CD4-positive, alpha-beta T cell treated with Interleukin-1 beta for 1 hour (primary cell): ENCODE measurements at regions not wholly inside any gene's neighbourhood (a gene's known extent, or its start where the extent isn't known, plus 50 kb on each side); places are given as distances from the start of the nearest gene placed in this dataset.

Experiments
- DNase-seq, 2 donors: peaks; one replicate each; pipeline ENCODE4 v3.0.0-alpha.2; 2020 to 2022

DNA sequence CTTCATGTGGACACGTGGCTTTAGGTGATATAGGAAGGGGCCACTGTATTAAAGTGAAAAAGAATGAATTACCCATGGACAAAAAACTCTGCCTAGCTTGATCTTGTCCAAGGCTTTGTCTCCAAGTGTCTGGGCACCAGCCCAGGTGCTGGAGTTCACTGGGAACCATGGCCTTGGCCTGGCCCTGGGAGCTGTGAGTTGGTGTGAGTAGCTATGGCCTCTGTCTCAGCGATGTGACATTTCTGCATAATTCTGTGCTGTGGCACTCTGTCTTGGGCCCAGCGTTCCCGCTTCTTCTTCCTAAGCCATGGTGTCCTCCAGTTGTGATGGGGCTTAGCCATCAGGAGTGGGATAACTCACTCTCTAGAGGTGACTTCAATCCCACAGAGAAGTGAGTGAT lies 119.0 kb upstream of the PPP2R2D start:
- no peak for DNase-seq

DNA sequence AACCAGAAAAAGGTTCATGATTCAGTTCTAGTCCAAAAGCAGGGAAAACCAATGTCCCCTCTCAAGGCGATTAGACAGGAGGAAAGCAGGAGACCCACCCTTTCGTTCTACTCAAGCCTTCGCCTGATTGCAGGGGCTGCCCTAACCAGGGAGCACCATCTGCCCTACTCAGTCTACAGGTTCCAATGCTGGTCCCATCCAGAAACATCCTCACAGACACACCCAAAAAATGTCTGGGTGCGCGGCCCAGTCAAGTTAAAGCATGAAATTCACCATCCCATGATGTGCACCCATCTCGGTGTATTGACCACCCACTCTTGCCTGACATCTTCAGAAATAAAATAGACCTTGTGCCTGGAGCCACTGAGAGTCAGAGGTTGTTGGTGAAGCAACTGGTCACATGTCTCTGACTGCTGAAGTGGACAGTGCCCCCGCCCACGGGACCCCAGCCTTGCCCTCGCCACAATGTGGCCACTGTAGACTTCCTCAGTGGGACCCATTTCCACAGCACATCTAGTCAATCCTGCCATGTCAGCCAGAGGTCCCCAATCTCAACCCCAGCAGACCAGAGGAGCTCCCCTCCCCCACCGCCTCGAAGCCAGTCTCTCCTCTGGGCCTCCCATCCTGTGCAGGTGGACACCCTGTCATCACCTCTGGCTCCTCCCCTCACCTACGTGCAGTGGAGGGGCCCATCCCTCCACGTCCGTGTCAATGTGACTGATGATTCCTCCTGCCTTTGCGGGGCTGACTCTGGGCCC lies 116.3 kb upstream of the PPP2R2D start:
- DNase-seq: no peak

DNA sequence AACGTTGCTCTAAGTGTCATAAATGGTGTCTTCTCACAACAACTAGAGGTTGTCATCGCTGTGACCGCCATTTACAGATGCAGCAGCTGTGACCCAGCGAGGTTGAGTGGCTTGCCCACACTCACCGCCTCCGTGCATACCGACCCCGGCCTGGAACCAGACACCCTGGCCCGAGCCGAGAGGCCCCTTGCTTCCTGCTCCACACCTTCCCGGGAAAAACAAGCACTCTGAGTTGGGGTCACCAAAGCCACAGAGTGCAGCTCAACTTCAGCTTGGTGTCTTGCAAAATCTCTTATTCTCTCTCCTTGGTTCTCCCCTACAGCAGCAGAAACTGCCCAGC lies 115.7 kb upstream of the PPP2R2D start:
- DNase-seq: no peak

DNA sequence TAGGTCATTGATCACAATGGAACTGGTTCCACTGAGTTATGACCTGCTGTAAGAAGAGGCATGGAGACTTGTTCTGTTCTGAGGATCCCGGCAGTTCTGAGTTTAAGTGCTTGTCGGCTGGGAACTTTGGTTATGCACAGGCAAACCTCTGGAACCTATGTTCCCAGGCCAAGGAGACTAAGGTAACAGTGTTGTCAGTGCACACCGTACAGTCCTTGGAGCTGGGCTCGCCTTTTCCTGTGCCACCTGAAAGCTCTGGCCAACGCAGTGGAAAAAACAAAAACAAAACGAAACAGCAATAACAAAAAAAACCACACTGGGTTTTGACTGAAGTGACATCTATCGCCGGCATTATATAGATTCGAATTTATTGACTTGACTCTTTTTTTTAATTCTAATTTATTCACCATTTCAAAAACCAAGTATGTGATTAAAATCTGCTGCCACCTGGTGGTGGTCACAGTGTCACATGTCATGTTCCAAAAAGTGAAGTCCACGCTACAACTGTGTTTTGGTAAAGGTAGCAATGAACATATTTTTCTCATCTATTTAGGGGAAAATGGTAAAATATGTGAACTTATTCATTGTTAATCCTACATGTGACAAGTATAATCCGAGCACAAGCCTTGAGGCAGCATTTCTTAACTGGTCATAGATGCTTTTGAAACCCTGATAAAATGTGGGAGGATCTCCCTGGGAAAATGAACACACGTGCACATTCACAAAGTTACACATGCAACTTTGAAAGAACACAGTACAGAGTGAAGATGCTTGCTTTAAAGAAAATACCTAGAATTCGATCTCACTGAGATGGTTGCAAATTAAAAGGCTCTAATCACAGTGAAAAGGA lies 113.8 kb upstream of the PPP2R2D start:
- DNase-seq: peak in 1 of 2 donors; percentile 19

DNA sequence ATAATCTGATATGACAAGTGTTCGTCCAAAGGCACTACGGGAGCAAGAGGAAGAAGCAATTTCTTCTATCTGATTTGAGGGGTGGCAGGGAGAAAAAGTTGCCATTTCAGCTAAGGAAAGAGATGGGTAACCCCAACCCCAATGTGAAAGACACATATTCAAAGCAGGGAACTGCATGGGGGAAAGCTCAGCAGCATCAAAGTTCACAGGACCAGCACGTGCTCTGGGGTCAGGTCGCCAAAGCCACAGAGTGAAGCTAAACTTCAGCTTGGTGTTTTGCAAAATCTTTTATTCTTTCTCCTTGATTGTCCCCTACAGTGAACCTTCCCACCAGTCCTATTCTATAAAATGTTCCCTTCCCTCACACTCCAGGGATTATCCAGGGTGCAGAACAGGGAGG lies 112.8 kb upstream of the PPP2R2D start:
- DNase-seq: no peak

- no peak for DNase-seq
These were observed 112.4 kb upstream of the PPP2R2D start for GRCh38 chr10:131788386-131788785.

DNA sequence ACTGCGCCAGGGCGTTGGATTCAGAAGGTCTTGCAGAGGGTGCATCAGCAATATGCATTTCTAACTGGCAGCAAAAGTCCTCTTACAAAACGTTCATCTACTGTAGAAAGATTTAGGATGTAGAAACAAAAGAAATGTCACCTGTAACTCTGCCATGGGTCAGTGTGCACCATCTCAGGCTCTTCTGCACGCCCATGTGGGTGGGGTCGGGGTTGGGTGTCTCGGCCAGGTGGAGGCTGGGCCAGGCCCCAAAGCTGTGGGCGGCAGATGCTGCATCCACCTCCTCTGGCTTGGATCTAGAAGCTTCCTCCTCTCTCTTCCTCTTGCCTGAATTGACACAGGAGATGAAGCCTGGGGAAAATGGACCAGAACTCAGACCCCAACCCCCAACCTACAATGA lies 111.3 kb upstream of the PPP2R2D start:
- DNase-seq: no peak

GRCh38 chr10:131790021-131790420 lies 110.8 kb upstream of the PPP2R2D start:
- no peak for DNase-seq

- no peak for DNase-seq
These were observed 108.7 kb upstream of the PPP2R2D start for GRCh38 chr10:131792011-131792651.

- no peak for DNase-seq
These were observed 108.0 kb upstream of the PPP2R2D start for GRCh38 chr10:131792809-131793208.

DNA sequence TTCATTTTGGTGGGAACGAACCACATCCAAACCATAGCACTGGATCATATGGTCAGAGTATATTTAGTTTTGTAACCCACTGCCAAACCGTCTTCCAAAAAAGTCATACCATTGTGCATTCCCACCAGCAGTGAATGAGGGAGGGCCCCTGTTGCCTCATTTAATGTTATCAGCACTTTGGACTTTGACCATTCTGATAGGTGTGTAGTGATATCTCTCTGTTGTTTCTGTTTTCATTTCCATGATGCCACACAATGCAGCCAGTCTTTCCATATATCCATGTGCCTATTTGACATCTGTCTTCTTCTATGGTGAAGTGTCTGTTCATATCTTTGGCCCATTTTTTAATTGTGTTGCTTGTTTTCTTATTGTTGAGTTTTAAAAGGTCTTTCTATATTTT lies 105.0 kb upstream of the PPP2R2D start:
- no peak for DNase-seq

DNA sequence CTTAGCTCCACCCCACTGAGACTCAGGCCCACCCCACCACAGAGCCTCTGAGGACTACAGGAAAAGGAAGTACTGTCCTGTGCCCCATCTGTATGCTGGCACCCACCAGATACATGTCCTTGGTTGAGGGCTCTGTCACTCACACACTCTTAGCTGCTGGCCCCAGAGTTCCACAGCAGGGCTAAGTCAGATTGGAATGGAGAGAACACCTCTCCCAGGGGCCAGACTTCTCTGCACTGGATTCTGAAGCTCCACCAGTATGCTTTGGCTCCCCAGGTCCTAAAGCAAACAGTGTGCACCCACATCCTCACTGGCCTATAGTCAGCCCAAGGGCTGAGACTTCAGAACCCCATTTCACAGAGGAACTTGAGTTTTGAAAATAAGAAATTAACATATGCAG lies 103.2 kb upstream of the PPP2R2D start:
- DNase-seq: no peak

DNA sequence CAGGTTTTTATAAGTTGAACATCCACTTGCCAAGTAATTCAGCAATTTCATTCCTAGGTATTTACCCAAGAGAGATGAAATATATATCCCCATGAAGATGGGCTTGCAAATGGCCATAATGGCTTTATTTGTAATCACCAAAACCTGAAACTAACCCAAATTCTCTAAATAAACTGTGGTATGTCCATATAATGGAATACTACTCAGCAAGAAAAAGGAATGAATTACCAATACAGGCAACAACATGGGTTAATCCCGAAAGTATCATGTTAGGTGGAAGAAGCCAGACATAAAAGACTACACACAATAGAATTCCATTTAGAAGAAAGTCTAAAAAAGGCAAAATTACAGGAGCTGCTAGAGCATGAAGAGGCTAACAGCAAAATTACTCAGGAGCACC lies 101.4 kb upstream of the PPP2R2D start:
- no peak for DNase-seq

DNA sequence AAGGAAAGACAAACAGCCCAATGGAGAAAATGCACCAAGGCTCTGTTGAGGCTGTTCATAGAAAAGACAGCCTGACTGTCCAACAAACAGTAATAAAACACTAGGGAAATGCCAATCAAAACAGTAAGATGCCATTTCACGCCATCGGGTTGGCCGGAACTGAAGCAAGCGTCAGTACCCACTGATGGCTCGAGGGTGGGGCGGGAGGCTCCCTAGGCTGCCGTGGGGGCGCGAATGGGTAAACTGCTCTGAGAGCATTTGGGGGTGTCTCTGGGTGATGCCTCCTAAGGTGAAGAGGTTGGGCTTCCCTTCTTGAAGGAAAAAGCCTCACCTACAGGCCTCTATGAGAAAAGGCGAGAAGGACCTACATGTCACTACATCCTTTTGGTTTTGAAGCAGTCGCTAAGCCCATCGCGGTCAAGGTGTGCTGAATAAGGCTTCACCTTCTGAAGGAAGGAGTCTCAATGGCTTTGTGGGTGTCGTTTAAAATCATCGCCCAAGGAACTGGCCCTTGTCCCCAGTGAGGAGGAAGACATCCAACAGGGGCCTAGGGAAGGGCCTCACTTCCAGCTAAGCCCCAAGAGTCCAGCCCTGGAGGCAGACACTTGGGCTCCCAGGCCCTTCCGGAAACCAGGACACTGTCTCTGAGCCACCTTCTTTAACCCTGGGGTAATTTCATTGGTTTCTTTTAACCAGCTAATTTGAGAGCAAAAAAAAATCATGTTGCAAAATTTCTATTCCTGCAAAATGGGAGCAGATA lies 98.5 kb upstream of the PPP2R2D start:
- DNase-seq: no peak

- DNase-seq: no peak
These were observed 97.8 kb upstream of the PPP2R2D start for GRCh38 chr10:131802996-131803395.

DNA sequence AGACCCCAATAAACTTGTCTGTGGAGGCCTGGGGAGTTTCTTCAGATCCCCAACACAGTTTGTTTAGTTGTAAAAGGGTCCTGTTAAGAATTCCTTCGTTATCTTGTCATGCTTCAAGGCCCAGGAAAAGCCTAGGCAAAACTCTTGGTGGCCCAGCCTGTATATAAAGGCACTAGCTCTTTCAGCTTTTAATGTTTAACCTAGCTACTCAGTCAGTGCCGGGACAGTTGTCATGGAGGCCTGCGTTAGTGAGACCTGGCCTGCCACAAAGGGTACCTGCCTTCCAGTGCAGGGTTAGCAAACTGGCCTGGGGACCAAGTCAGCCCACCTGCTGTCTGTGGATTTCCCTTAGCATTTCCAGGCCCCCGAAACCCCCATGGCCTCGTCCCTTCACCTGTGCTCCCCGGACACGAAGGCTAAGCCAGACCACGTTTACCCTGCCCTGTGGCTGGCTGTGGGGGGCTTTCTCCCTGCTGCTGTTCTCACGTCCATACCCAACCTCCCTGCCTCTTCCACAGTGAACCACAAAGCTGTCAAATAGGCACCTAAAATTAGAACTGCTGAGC lies 96.9 kb upstream of the PPP2R2D start:
- DNase-seq: no peak

GRCh38 chr10:131804551-131805295 lies 96.1 kb upstream of the PPP2R2D start:
- DNase-seq: no peak

- no peak for DNase-seq
These were observed 95.1 kb upstream of the PPP2R2D start for GRCh38 chr10:131805696-131806095.

DNA sequence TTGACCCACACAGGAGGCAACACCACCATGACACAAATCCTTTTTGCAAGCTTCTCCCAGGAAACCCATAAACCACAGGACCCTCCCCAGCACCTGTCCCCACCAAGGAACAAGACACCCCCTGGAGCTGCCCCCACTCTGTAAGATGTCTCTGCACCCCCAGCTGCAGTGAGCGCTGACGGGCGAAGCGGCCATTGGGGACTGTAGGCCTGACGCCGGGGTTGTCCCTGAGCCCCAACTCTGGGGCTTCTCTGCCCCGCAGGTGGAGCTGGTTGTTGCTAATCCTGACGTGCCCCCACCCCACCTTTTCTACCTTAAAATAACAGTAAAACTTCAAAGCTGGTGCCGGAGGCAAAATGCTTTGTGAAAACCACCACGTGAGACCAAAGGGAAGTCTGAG lies 94.7 kb upstream of the PPP2R2D start:
- DNase-seq: no peak

- DNase-seq: no peak
These were observed 94.0 kb upstream of the PPP2R2D start for GRCh38 chr10:131806646-131807317.

GRCh38 chr10:131808370-131808930 lies 92.4 kb upstream of the PPP2R2D start:
- no peak for DNase-seq
